Neural cell (in vitro differentiated cells): ENCODE measurements at regions not wholly inside any gene's neighbourhood (a gene's known extent, or its start where the extent isn't known, plus 50 kb on each side); places are given as distances from the start of the nearest gene placed in this dataset.

Experiments used
- H2AFZ ChIP-seq: fragments of 200-600, 300-800 bp; sonication (generic), shearing (Covaris generic); 2 replicates; pipeline ENCODE4 v1.6.0; 2014; ENCODE audit warnings: low read depth, mild to moderate bottlenecking, antibody characterized with exemption, low read length, moderate library complexity
- H3F3A ChIP-seq: fragments of 200-600 bp; shearing (Covaris generic); 2 replicates; pipeline ENCODE4 v1.6.1; 2016; ENCODE audit warnings: mild to moderate bottlenecking, moderate library complexity, mixed read lengths, antibody characterized with exemption, low read length; ENCODE audit not compliant: insufficient read depth, poor library complexity, severe bottlenecking
- H3K27ac ChIP-seq: fragments of 200-600, 300-800 bp; sonication (generic), shearing (Covaris generic); 2 replicates; pipeline ENCODE4 v1.5.1; 2014; ENCODE audit warnings: mild to moderate bottlenecking, low read length, moderate library complexity
- H3K27me3 ChIP-seq: fragments of 300-800, 200-600 bp; sonication (generic), shearing (Covaris generic); 2 replicates; pipeline ENCODE4 v1.6.0; 2014; ENCODE audit warnings: mild to moderate bottlenecking, low read depth, low read length, moderate library complexity; ENCODE audit not compliant: insufficient read depth
- H3K36me3 ChIP-seq: fragments of 300-800, 200-600 bp; sonication (generic), shearing (Covaris generic); 2 replicates; pipeline ENCODE4 v1.5.1; 2014; ENCODE audit warnings: mild to moderate bottlenecking, antibody characterized with exemption, low read length, moderate library complexity; ENCODE audit not compliant: insufficient read depth
- H3K4me2 ChIP-seq: fragments of 300-800, 200-600 bp; sonication (generic), shearing (Covaris generic); 2 replicates; pipeline ENCODE4 v1.6.0; 2014; ENCODE audit warnings: mild to moderate bottlenecking, low read length
- H3K4me3 ChIP-seq: fragments of 300-800, 200-600 bp; sonication (generic), shearing (Covaris generic); 2 replicates; pipeline ENCODE4 v1.5.1; 2014; ENCODE audit warnings: mild to moderate bottlenecking, low read length, moderate library complexity
- H3K79me2 ChIP-seq: fragments of 200-600 bp; shearing (Covaris generic); replicated peaks from 2 replicates; pipeline ENCODE4 v1.6.0; 2014; ENCODE audit warnings: mild to moderate bottlenecking, low read length, moderate library complexity; ENCODE audit not compliant: insufficient read depth
- H3K9ac ChIP-seq: fragments of 300-800, 200-600 bp; sonication (generic), shearing (Covaris generic); 2 replicates; pipeline ENCODE4 v1.6.1; 2016; ENCODE audit warnings: mild to moderate bottlenecking, low read length, mixed read lengths
- H3K9me2 ChIP-seq: fragments of 200-600 bp; shearing (Covaris generic); 2 replicates; pipeline ENCODE4 v1.6.1; 2016; ENCODE audit warnings: mild to moderate bottlenecking, low read length, mixed read lengths; ENCODE audit not compliant: insufficient read depth
- H3K9me3 ChIP-seq: fragments of 200-600, 300-800 bp; sonication (generic), shearing (Covaris generic); 2 replicates; pipeline ENCODE4 v1.6.1; 2016; ENCODE audit warnings: mild to moderate bottlenecking, mixed run types, low read length, moderate library complexity, mixed read lengths
- H4K20me1 ChIP-seq: fragments of 200-600 bp; shearing (Covaris generic); 2 replicates; pipeline ENCODE4 v1.6.1; 2016; ENCODE audit warnings: mild to moderate bottlenecking, mixed run types; ENCODE audit not compliant: insufficient read depth
- EP300 ChIP-seq: fragments of 450-650 bp; conservative IDR thresholded peaks from 2 replicates; pipeline ENCODE4 v1.6.1; 2014; ENCODE audit warnings: antibody characterized with exemption, mild to moderate bottlenecking, moderate library complexity; ENCODE audit not compliant: poor library complexity, severe bottlenecking
- EZH2 ChIP-seq: fragments of 200-600, 300-800 bp; shearing (Covaris generic), sonication (generic); IDR thresholded peaks from 2 replicates; pipeline ENCODE4 v1.6.1; 2014; ENCODE audit warnings: antibody characterized with exemption, low read length, borderline replicate concordance, mild to moderate bottlenecking; ENCODE audit not compliant: insufficient read depth, poor library complexity, severe bottlenecking
- MXI1 ChIP-seq: fragments of 450-650 bp; conservative IDR thresholded peaks from 2 replicates; pipeline ENCODE4 v1.6.1; 2014; ENCODE audit warnings: antibody characterized with exemption, mild to moderate bottlenecking; ENCODE audit not compliant: poor library complexity, severe bottlenecking
- POLR2AphosphoS5 ChIP-seq: IDR thresholded peaks from 2 replicates; pipeline ENCODE4 v1.6.1; 2012
- RAD21 ChIP-seq: fragments of 450-650 bp; conservative IDR thresholded peaks from 2 replicates; pipeline ENCODE4 v1.6.1; 2014; ENCODE audit warnings: antibody characterized with exemption, mild to moderate bottlenecking, moderate library complexity
- SMC3 ChIP-seq: fragments of 450-650 bp; conservative IDR thresholded peaks from 2 replicates; pipeline ENCODE4 v1.6.1; 2014; ENCODE audit warnings: antibody characterized with exemption, mild to moderate bottlenecking, moderate library complexity; ENCODE audit not compliant: poor library complexity
- TAF1 ChIP-seq: IDR thresholded peaks from 2 replicates; pipeline ENCODE4 v1.6.1; 2012; ENCODE audit warnings: low read depth
- TF ChIP-seq, protein P1 (sequence below): fragments of 450-650 bp; IDR thresholded peaks from 2 replicates; pipeline ENCODE4 v1.5.1; 2014; ENCODE audit warnings: antibody characterized with exemption, mild to moderate bottlenecking, moderate library complexity; ENCODE audit not compliant: poor library complexity, severe bottlenecking
- TF ChIP-seq, protein P2 (sequence below): IDR thresholded peaks from 2 replicates; pipeline ENCODE4 v1.6.1; 2012; ENCODE audit warnings: borderline replicate concordance

DNA sequence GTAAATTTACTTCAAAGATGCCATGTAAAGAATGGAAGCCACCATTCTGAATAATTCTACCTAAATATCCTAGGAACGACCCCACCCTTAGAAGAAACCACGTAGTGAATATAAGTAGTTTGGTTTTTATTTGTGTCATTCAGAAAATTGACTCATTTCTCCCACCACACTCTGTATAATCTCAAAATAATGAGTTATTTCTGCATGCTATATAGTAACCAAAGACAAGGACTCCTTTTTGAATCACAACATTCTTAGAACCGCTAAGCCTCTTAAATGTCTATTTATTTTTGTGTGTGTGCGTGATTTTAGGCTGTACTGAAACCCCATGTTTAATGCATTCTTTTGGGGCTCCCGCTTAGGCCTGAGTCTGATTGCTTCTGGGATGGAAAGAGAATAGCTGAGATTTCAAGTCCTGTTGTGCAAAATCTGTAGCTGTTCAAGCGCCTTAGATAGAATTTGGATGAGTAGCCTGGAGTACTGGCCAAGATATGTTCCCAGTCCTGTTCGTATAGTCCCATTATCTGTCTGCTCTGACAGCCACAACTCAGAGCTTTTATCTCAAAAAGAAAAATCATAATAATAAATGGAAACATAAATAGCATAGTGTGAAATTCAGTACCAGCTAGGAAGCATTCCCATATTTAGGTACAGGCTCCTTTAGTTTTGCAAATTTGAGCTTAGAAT, 532.4 kb upstream of the NBEA start (continued):
- TF ChIP-seq EZH2 (no peak), SMC3 (no peak)

DNA sequence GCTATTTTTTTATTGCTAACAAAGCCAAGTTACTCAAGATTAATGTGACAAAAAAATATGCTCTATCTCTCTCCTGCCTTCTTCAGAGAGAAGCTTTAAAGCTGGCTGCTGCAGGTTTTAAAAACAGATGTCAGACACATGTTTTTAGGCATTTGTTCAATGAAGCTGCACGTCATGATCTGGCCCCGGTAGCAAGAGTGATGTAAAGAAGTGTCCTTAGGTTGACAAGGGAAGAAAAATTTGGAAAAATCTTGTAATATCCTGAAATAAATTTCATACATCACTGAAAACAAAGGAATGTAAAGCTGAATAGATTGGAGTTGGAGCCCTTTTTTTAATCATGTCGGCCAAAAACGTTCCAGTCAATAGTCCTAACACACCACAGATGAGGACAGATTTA, 531.4 kb upstream of the NBEA start:
- Histone ChIP-seq H3K9me3 (no peaks in the 10 kb centered on the region), H3K27me3 (no peaks in the 10 kb centered on the region), H3F3A (no peaks in the 10 kb centered on the region), H3K27ac (no peak overlapping the region), H3K4me2 (no peak overlapping the region), H3K36me3 (no peaks in the 10 kb centered on the region), H4K20me1 (no peaks in the 10 kb centered on the region), H3K9ac (no peak overlapping the region), H3K9me2 (no peaks in the 10 kb centered on the region), H3K79me2 (no peaks in the 10 kb centered on the region), H3K4me3 (no peak overlapping the region), H2AFZ (no peak overlapping the region)
- TF ChIP-seq EP300 (no peak), POLR2AphosphoS5 (no peak), TAF1 (no peak), EZH2 (no peak), MXI1 (no peak), RAD21 (no peak), SMC3 (no peak)
- TF ChIP-seq, protein P1, sequence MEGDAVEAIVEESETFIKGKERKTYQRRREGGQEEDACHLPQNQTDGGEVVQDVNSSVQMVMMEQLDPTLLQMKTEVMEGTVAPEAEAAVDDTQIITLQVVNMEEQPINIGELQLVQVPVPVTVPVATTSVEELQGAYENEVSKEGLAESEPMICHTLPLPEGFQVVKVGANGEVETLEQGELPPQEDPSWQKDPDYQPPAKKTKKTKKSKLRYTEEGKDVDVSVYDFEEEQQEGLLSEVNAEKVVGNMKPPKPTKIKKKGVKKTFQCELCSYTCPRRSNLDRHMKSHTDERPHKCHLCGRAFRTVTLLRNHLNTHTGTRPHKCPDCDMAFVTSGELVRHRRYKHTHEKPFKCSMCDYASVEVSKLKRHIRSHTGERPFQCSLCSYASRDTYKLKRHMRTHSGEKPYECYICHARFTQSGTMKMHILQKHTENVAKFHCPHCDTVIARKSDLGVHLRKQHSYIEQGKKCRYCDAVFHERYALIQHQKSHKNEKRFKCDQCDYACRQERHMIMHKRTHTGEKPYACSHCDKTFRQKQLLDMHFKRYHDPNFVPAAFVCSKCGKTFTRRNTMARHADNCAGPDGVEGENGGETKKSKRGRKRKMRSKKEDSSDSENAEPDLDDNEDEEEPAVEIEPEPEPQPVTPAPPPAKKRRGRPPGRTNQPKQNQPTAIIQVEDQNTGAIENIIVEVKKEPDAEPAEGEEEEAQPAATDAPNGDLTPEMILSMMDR: no peak
- TF ChIP-seq, protein P2, sequence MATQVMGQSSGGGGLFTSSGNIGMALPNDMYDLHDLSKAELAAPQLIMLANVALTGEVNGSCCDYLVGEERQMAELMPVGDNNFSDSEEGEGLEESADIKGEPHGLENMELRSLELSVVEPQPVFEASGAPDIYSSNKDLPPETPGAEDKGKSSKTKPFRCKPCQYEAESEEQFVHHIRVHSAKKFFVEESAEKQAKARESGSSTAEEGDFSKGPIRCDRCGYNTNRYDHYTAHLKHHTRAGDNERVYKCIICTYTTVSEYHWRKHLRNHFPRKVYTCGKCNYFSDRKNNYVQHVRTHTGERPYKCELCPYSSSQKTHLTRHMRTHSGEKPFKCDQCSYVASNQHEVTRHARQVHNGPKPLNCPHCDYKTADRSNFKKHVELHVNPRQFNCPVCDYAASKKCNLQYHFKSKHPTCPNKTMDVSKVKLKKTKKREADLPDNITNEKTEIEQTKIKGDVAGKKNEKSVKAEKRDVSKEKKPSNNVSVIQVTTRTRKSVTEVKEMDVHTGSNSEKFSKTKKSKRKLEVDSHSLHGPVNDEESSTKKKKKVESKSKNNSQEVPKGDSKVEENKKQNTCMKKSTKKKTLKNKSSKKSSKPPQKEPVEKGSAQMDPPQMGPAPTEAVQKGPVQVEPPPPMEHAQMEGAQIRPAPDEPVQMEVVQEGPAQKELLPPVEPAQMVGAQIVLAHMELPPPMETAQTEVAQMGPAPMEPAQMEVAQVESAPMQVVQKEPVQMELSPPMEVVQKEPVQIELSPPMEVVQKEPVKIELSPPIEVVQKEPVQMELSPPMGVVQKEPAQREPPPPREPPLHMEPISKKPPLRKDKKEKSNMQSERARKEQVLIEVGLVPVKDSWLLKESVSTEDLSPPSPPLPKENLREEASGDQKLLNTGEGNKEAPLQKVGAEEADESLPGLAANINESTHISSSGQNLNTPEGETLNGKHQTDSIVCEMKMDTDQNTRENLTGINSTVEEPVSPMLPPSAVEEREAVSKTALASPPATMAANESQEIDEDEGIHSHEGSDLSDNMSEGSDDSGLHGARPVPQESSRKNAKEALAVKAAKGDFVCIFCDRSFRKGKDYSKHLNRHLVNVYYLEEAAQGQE: no peak

DNA sequence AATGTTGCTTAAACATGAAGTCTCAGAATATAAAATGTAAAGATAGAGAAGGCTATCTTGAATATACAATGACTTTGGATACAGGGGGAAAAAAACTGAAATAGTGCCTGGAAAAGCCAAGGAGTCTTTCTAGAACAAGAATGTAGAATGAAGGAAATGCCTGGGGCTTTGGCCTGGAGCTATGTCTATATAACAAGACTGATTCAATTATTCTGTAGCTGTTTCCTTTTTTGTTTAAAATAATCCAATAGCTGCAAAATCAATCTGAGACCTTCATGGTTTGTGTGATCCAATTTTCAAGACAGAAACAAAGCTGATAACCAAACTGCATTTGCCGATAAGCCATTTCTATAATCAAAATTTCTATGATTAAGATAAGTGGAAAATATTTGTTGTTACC, 530.9 kb upstream of the NBEA start:
- no peak overlapping the region for H3K9ac ChIP-seq
- no peaks in the 10 kb centered on the region for H4K20me1 ChIP-seq
- H3K4me3 ChIP-seq: no peak overlapping the region
- H3K9me2 ChIP-seq: no peaks in the 10 kb centered on the region
- H3K36me3 ChIP-seq: no peaks in the 10 kb centered on the region
- no peaks in the 10 kb centered on the region for H3K27me3 ChIP-seq
- no peaks in the 10 kb centered on the region for H3K9me3 ChIP-seq
- H3K79me2 ChIP-seq: no peaks in the 10 kb centered on the region
- H2AFZ ChIP-seq: no peak overlapping the region
- H3F3A ChIP-seq: no peaks in the 10 kb centered on the region
- no peak for TF ChIP-seq TAF1
- TF ChIP-seq, protein P2: no peak
- TF ChIP-seq POLR2AphosphoS5: no peak
- H3K27ac ChIP-seq: no peak overlapping the region
- no peak overlapping the region for H3K4me2 ChIP-seq
